ENCODE measurements at regions not wholly inside any gene's neighbourhood (a gene's known extent, or its start where the extent isn't known, plus 50 kb on each side); places are given as distances from the start of the nearest gene placed in this dataset.

DNA sequence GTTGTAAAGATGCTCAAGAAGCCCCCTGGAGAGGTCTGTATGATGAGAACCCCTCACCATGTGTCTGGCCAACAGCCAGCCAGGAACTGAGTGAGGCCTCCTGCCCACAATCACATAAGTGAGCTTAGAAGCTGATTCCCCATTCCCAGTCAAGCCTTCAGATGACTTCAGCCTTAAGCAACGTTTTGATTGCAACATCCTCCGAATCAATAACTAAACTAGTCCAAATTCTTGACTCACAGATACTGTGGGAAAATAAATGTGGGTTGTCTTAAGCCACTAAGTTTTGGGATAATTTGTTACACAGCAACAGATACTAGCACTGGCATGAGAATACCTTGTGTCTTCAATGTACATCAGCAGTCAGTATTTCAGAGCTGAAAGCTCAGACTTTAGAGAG lies 54.5 kb upstream of the HS3ST4 start:
- TF ChIP-seq TCF12 (IDR thresholded peaks at IDR 0.05; ENCODE audit: low read depth) (no peak), TAF1 (IDR thresholded peaks at IDR 0.05; ENCODE audit: low read depth) (no peak), CREB1 (IDR thresholded peaks at IDR 0.05; ENCODE audit: low read depth) (no peak), YY1 (IDR thresholded peaks at IDR 0.05; ENCODE audit: low read depth) (no peak), ZBTB7A (IDR thresholded peaks at IDR 0.05; ENCODE audit: low read depth) (no peak)
- TF ChIP-seq, protein P1, sequence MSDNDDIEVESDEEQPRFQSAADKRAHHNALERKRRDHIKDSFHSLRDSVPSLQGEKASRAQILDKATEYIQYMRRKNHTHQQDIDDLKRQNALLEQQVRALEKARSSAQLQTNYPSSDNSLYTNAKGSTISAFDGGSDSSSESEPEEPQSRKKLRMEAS (IDR thresholded peaks at IDR 0.05): no peak
- TF ChIP-seq, protein P2, sequence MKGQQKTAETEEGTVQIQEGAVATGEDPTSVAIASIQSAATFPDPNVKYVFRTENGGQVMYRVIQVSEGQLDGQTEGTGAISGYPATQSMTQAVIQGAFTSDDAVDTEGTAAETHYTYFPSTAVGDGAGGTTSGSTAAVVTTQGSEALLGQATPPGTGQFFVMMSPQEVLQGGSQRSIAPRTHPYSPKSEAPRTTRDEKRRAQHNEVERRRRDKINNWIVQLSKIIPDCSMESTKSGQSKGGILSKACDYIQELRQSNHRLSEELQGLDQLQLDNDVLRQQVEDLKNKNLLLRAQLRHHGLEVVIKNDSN (IDR thresholded peaks at IDR 0.05): no peak
- TF ChIP-seq, protein P3, sequence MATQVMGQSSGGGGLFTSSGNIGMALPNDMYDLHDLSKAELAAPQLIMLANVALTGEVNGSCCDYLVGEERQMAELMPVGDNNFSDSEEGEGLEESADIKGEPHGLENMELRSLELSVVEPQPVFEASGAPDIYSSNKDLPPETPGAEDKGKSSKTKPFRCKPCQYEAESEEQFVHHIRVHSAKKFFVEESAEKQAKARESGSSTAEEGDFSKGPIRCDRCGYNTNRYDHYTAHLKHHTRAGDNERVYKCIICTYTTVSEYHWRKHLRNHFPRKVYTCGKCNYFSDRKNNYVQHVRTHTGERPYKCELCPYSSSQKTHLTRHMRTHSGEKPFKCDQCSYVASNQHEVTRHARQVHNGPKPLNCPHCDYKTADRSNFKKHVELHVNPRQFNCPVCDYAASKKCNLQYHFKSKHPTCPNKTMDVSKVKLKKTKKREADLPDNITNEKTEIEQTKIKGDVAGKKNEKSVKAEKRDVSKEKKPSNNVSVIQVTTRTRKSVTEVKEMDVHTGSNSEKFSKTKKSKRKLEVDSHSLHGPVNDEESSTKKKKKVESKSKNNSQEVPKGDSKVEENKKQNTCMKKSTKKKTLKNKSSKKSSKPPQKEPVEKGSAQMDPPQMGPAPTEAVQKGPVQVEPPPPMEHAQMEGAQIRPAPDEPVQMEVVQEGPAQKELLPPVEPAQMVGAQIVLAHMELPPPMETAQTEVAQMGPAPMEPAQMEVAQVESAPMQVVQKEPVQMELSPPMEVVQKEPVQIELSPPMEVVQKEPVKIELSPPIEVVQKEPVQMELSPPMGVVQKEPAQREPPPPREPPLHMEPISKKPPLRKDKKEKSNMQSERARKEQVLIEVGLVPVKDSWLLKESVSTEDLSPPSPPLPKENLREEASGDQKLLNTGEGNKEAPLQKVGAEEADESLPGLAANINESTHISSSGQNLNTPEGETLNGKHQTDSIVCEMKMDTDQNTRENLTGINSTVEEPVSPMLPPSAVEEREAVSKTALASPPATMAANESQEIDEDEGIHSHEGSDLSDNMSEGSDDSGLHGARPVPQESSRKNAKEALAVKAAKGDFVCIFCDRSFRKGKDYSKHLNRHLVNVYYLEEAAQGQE (IDR thresholded peaks at IDR 0.05; ENCODE audit: low read depth): no peak

DNA sequence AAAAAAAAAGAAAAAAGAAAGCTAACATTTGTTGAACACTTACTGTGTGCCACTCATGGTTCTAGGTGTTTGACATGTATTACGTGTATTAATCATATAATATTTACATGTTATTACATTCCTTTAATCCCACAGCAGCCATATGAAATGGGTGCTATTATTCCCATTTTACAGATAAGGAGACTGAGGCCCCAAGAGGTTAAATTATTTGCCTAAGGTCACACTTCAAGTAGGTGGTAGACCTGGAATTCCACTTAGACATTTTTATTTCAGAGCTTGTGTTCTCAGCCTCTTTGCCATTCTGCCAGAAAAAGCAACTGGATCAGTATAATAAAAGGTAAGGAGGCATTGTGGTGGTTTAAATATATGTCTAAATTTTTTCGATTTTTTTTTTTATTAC lies 55.1 kb upstream of the HS3ST4 start:
- TF ChIP-seq RAD21 (IDR thresholded peaks at IDR 0.05; ENCODE audit: low read depth) (no peak), TAF1 (IDR thresholded peaks at IDR 0.05; ENCODE audit: low read depth) (no peak), NFIC (IDR thresholded peaks at IDR 0.05) (no peak), ZBTB7A (IDR thresholded peaks at IDR 0.05; ENCODE audit: low read depth) (no peak), FOXM1 (IDR thresholded peaks at IDR 0.05; ENCODE audit: borderline replicate concordance, low read depth) (no peak), YY1 (IDR thresholded peaks at IDR 0.05; ENCODE audit: low read depth) (no peak), TEAD4 (IDR thresholded peaks at IDR 0.05) (no peak), CREB1 (IDR thresholded peaks at IDR 0.05; ENCODE audit: low read depth) (no peak), EGR1 (IDR thresholded peaks at IDR 0.05) (no peak), TCF12 (IDR thresholded peaks at IDR 0.05; ENCODE audit: low read depth) (no peak), CEBPB (IDR thresholded peaks at IDR 0.05) (no peak), EP300 (IDR thresholded peaks at IDR 0.05; ENCODE audit: borderline replicate concordance) (no peak)
- TF ChIP-seq, protein P2 (IDR thresholded peaks at IDR 0.05): no peak
- TF ChIP-seq, protein P3 (IDR thresholded peaks at IDR 0.05; ENCODE audit: low read depth): no peak
- TF ChIP-seq, protein P1 (IDR thresholded peaks at IDR 0.05): no peak

DNA sequence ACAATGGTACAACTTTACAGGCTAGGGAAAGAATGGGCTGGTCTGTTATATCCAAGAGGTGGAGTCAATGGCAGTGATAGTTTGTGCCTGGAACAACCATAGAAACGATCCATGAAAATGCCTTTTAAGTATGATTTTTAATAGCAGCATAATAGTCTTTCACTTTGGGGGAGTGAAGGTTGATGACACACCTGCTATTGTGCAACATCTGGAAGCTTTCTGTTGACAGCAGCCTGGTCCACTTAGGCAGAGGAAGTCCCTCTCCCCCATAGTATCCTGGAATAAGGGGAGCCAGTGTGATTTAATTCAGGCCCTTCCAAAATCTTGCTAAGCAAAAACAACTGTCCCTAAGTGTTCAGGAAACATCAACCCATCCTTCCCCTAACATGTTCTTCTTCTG lies 56.3 kb upstream of the HS3ST4 start:
- TF ChIP-seq, protein P2 (IDR thresholded peaks at IDR 0.05): no peak
- TF ChIP-seq TCF12 (IDR thresholded peaks at IDR 0.05; ENCODE audit: low read depth) (no peak), CREB1 (IDR thresholded peaks at IDR 0.05; ENCODE audit: low read depth) (no peak), FOXM1 (IDR thresholded peaks at IDR 0.05; ENCODE audit: borderline replicate concordance, low read depth) (no peak)

DNA sequence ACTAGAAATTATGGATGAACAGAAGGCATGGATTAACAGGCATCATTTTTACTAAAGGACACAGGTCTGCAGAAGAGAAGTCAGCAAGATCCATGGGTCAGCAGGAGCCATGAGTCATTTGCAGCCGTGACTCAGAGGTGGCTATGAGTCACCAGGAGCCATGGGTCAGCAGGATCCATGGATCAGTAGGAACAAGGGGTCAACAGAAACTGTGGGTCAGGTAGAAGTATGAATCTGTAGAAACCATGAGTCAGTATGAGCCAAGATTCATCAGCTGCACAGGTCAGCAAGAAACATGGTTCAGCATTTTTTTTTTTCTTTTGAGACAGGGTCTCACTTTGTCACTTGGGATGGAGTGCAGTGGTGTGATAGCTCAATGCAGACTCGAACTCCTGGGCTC lies 58.2 kb upstream of the HS3ST4 start:
- TF ChIP-seq TEAD4 (IDR thresholded peaks at IDR 0.05) (no peak), TAF1 (IDR thresholded peaks at IDR 0.05; ENCODE audit: low read depth) (no peak), EGR1 (IDR thresholded peaks at IDR 0.05) (no peak), NFIC (IDR thresholded peaks at IDR 0.05) (no peak), EP300 (IDR thresholded peaks at IDR 0.05; ENCODE audit: borderline replicate concordance) (no peak), YY1 (IDR thresholded peaks at IDR 0.05; ENCODE audit: low read depth) (no peak)
- TF ChIP-seq, protein P2 (IDR thresholded peaks at IDR 0.05): no peak

DNA sequence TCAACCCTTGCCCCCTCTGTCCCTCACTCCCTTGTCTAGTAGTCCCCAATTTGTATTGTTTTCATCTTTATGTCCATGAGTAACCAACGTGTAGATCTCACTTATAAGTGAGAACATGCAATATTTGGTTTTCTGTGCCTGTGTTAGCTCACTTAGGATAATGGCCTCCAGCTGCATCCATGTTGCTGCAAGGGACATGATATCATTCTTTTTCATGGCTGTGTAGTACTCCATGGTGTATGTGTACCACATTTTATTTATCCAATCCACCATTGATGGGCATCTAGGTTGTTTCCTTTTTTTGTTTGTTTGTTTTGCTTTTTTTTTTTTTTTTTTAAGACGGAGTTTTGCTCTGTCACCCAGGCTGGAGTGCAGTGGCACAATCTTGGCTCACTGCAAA lies 63.0 kb upstream of the HS3ST4 start:
- no peak for TF ChIP-seq FOXM1 (IDR thresholded peaks at IDR 0.05; ENCODE audit: borderline replicate concordance, low read depth)
- TF ChIP-seq, protein P2 (IDR thresholded peaks at IDR 0.05): no peak
- TF ChIP-seq, protein P1 (IDR thresholded peaks at IDR 0.05): no peak
